ENCODE measurements at regions not wholly inside any gene's neighbourhood (a gene's known extent, or its start where the extent isn't known, plus 50 kb on each side); places are given as distances from the start of the nearest gene placed in this dataset.

- no peak for TF ChIP-seq CTCF (IDR thresholded peaks at IDR 0.05; ENCODE audit: low read length)
- TF ChIP-seq EZH2 (IDR thresholded peaks at IDR 0.05; ENCODE audit: borderline replicate concordance, low read length) = no peak
These were observed 183.1 kb downstream of the SMAD2 start for GRCh38 chr18:47747260-47747795.

Measured in OCI-LY1 (cell line).